SK-N-SH (cell line): ENCODE measurements at regions not wholly inside any gene's neighbourhood (a gene's known extent, or its start where the extent isn't known, plus 50 kb on each side); places are given as distances from the start of the nearest gene placed in this dataset.

ENCODE experiments used
- CTCF ChIP-seq: fragments of 200-600 bp; sonication (generic); IDR thresholded peaks from 2 replicates; pipeline ENCODE4 v1.6.1; 2017; ENCODE audit warnings: antibody characterized with exemption, mild to moderate bottlenecking, moderate library complexity
- EP300 ChIP-seq, 2 experiments: IDR thresholded peaks; 2 replicates each; pipeline versions ENCODE4 v1.4.0 to v1.6.1; 2012; ENCODE audit warnings: borderline replicate concordance in 1 of 2, low read depth in 1 of 2, low read length in 1 of 2
- FOXJ3 ChIP-seq: sonication (generic); formaldehyde crosslinking; IDR thresholded peaks from 2 replicates; pipeline ENCODE4 v1.5.1; 2020; ENCODE audit warnings: mild to moderate bottlenecking, missing genetic modification reagents
- MAX ChIP-seq: IDR thresholded peaks from 2 replicates; pipeline ENCODE4 v1.4.0; 2012; ENCODE audit warnings: low read depth
- POLR2AphosphoS5 ChIP-seq: IDR thresholded peaks from 2 replicates; pipeline ENCODE4 v1.6.1; 2012; ENCODE audit warnings: low read depth, low read length
- RFX5 ChIP-seq: IDR thresholded peaks from 2 replicates; pipeline ENCODE4 v1.6.1; 2012; ENCODE audit warnings: mild to moderate bottlenecking, improper control_type of control experiment, low read length
- TF ChIP-seq, protein P1 (sequence below): IDR thresholded peaks from 2 replicates; pipeline ENCODE4 v1.4.0; 2012; ENCODE audit warnings: low read depth, borderline replicate concordance
- TF ChIP-seq, protein P2 (sequence below): IDR thresholded peaks from 2 replicates; pipeline ENCODE4 v1.6.1; 2012; ENCODE audit warnings: mild to moderate bottlenecking, low read depth, low read length, moderate library complexity

GRCh38 chr10:130934293-130935127 is 377.0 kb downstream of the TCERG1L start:
- TF ChIP-seq CTCF (no peak), RFX5 (no peak), FOXJ3 (CRISPR knock-in tag) (no peak), EP300 (IDR thresholded peaks at IDR 0.05; ENCODE audit: borderline replicate concordance in 1 of 2, low read depth in 1 of 2, low read length in 1 of 2) (no peak), MAX (no peak), POLR2AphosphoS5 (no peak)
- TF ChIP-seq, protein P1, sequence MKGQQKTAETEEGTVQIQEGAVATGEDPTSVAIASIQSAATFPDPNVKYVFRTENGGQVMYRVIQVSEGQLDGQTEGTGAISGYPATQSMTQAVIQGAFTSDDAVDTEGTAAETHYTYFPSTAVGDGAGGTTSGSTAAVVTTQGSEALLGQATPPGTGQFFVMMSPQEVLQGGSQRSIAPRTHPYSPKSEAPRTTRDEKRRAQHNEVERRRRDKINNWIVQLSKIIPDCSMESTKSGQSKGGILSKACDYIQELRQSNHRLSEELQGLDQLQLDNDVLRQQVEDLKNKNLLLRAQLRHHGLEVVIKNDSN: no peak
- TF ChIP-seq, protein P2, sequence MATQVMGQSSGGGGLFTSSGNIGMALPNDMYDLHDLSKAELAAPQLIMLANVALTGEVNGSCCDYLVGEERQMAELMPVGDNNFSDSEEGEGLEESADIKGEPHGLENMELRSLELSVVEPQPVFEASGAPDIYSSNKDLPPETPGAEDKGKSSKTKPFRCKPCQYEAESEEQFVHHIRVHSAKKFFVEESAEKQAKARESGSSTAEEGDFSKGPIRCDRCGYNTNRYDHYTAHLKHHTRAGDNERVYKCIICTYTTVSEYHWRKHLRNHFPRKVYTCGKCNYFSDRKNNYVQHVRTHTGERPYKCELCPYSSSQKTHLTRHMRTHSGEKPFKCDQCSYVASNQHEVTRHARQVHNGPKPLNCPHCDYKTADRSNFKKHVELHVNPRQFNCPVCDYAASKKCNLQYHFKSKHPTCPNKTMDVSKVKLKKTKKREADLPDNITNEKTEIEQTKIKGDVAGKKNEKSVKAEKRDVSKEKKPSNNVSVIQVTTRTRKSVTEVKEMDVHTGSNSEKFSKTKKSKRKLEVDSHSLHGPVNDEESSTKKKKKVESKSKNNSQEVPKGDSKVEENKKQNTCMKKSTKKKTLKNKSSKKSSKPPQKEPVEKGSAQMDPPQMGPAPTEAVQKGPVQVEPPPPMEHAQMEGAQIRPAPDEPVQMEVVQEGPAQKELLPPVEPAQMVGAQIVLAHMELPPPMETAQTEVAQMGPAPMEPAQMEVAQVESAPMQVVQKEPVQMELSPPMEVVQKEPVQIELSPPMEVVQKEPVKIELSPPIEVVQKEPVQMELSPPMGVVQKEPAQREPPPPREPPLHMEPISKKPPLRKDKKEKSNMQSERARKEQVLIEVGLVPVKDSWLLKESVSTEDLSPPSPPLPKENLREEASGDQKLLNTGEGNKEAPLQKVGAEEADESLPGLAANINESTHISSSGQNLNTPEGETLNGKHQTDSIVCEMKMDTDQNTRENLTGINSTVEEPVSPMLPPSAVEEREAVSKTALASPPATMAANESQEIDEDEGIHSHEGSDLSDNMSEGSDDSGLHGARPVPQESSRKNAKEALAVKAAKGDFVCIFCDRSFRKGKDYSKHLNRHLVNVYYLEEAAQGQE: no peak
